Kidney capillary endothelial cell (primary cell): ENCODE measurements at regions not wholly inside any gene's neighbourhood (a gene's known extent, or its start where the extent isn't known, plus 50 kb on each side); places are given as distances from the start of the nearest gene placed in this dataset.

ENCODE experiments used
- DNase-seq: peaks from one replicate; pipeline ENCODE4 v3.0.0-alpha.2; 2018; ENCODE audit warnings: low spot score

DNA sequence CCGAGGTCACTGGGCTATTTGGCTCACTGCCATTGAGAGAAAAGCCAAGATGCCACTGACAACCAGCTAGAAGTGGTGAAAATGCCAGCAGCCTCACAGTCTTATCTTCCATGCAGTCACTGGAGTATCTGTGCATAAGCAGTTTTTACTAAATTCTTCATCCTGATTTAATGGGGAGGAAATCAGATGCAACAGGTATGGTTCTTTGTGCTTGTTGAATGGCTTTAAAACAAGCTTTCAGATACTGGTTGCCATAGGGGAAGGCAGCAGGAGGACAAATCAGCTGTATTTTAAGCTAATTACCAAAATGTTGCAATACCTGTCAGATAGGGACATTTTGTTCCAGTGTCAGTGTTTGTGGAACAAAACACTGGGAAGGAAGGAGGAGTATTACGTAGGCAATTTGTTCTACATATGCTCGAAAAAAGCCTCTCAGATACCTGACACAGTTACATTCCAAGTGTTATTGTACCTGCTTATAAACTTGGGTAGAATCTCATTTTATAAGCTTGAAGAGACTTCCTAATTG is 54.1 kb upstream of the ARHGAP5 start:
- DNase-seq: no peak

- DNase-seq: no peak
Measured at GRCh38 chr14:32023540-32023939, 53.6 kb upstream of the ARHGAP5 start.

DNA sequence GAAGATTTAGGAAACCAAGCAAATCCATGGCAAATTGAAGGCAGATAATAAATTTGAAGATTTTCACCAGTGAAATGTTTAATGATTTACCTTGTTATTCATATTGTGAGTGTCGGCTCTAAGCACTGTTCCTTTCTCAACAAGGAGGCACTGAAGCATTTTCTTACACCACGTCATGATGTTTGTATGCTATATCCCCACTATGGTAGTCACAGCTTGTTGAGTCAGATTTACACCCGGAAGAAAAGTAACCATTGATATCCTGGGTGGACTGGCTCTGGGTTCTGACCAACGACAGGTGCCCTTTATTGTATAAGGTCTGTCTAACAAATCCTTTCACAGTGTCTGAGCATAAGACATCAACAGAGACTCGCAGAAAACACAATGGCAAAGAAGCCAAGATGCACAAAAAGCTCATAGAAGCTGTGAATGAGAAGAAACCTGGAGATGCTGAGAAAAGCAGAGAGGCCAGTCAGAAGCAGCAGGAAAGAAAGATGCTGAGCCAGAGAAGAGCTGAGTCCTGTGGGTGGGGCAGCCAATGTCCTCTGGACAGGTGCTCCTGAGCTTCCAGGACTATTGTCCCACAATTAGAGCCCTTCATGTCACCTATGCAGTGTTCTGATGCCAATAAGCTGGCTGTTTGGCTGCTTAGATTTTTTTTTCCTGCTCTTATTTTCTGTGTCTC is 49.7 kb upstream of the ARHGAP5 start:
- DNase-seq: no peak
